ENCODE measurements at regions not wholly inside any gene's neighbourhood (a gene's known extent, or its start where the extent isn't known, plus 50 kb on each side); places are given as distances from the start of the nearest gene placed in this dataset.
"Not testable (repeated sequence)": the region's sequence is repeated elsewhere in the genome, so short reads cannot be mapped to it uniquely, and the experiment has no call there.

GRCh38 chr22:22296047-22296446, 51.5 kb downstream of the VPREB1 start:
- DNase-seq, result not testable (repeated sequence)

- not testable (repeated sequence) for DNase-seq
Observed at GRCh38 chr22:22297159-22297793, 52.7 kb downstream of the VPREB1 start.

GRCh38 chr22:22297794-22298653, 53.4 kb downstream of the VPREB1 start:
- not testable (repeated sequence) for DNase-seq

- not testable (repeated sequence) for DNase-seq
Observed at GRCh38 chr22:22298654-22299009, 54.0 kb downstream of the VPREB1 start.

GRCh38 chr22:22300511-22300910, 55.9 kb downstream of the VPREB1 start:
- DNase-seq, result not testable (repeated sequence)

- not testable (repeated sequence) for DNase-seq
Observed at GRCh38 chr22:22300946-22301345, 56.4 kb downstream of the VPREB1 start.

GRCh38 chr22:22316589-22316988, 72.0 kb downstream of the VPREB1 start:
- no peak for DNase-seq

- no peak for DNase-seq
Observed at GRCh38 chr22:22318723-22319465, 74.3 kb downstream of the VPREB1 start.

GRCh38 chr22:22321743-22322611, 77.4 kb downstream of the VPREB1 start:
- not testable (repeated sequence) for DNase-seq

GRCh38 chr22:22322792-22323191, 78.2 kb downstream of the VPREB1 start:
- no peak for DNase-seq

- no peak for DNase-seq
Observed at GRCh38 chr22:22327723-22328122, 83.1 kb downstream of the VPREB1 start.

- no peak for DNase-seq
Observed at GRCh38 chr22:22329792-22330191, 85.2 kb downstream of the VPREB1 start.

GRCh38 chr22:22335640-22336039, 91.1 kb downstream of the VPREB1 start:
- DNase-seq, result not testable (repeated sequence)

- DNase-seq, result not testable (repeated sequence)
Observed at GRCh38 chr22:22336333-22336732, 91.7 kb downstream of the VPREB1 start.

- DNase-seq, result not testable (repeated sequence)
Observed at GRCh38 chr22:22338778-22339177, 94.2 kb downstream of the VPREB1 start.

GRCh38 chr22:22341736-22342135, 97.2 kb downstream of the VPREB1 start:
- DNase-seq, result no peak

GRCh38 chr22:22342697-22343580, 98.4 kb downstream of the VPREB1 start:
- no peak for DNase-seq

GRCh38 chr22:22343581-22344296, 99.2 kb downstream of the VPREB1 start:
- no peak for DNase-seq

GRCh38 chr22:22344430-22344829, 99.8 kb downstream of the VPREB1 start:
- no peak for DNase-seq

GRCh38 chr22:22345781-22346180, 101.2 kb downstream of the VPREB1 start:
- no peak for DNase-seq
